ENCODE measurements at regions not wholly inside any gene's neighbourhood (a gene's known extent, or its start where the extent isn't known, plus 50 kb on each side); places are given as distances from the start of the nearest gene placed in this dataset.

DNA sequence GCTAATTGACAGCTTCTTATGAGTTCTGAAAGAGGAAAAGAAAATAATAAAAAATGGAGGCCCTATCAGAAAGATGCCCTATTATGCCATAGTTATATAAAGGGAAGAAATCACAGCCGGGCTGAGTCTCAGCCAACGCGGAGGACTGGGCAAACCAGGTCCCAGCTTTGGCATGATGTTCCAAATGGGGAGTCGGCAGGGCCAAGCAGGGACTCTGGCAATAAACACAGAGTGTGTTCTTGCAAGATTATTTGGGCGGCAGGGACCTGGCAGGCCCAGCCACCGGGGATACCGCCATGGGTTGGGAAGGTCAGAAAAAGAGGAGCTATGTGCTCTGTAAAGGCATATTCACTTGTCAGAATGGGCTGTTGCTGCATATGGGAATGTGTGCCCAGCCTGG lies 694.9 kb downstream of the BCL11A start:
- TF ChIP-seq, protein P1, sequence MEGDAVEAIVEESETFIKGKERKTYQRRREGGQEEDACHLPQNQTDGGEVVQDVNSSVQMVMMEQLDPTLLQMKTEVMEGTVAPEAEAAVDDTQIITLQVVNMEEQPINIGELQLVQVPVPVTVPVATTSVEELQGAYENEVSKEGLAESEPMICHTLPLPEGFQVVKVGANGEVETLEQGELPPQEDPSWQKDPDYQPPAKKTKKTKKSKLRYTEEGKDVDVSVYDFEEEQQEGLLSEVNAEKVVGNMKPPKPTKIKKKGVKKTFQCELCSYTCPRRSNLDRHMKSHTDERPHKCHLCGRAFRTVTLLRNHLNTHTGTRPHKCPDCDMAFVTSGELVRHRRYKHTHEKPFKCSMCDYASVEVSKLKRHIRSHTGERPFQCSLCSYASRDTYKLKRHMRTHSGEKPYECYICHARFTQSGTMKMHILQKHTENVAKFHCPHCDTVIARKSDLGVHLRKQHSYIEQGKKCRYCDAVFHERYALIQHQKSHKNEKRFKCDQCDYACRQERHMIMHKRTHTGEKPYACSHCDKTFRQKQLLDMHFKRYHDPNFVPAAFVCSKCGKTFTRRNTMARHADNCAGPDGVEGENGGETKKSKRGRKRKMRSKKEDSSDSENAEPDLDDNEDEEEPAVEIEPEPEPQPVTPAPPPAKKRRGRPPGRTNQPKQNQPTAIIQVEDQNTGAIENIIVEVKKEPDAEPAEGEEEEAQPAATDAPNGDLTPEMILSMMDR (IDR thresholded peaks at IDR 0.05; ENCODE audit: borderline replicate concordance, extremely low read depth, low read length, poor library complexity, severe bottlenecking) = no peak
- TF ChIP-seq EZH2 (IDR thresholded peaks at IDR 0.05; ENCODE audit: borderline replicate concordance, low read depth, low read length, severe bottlenecking) = no peak
